Hematopoietic multipotent progenitor cell (in vitro differentiated cells): ENCODE measurements at regions not wholly inside any gene's neighbourhood (a gene's known extent, or its start where the extent isn't known, plus 50 kb on each side); places are given as distances from the start of the nearest gene placed in this dataset.
"Not testable (repeated sequence)": the region's sequence is repeated elsewhere in the genome, so short reads cannot be mapped to it uniquely, and the experiment has no call there.

Source experiments
- DNase-seq, 3 donors: peaks; one replicate each; pipeline ENCODE4 v3.0.0-alpha.2; 2011 to 2015; ENCODE audit warnings: low read depth in 2 of 3, low spot score in 2 of 3

- no peak for DNase-seq
Observed at GRCh38 chr1:232711996-232712395, 82.1 kb upstream of the SIPA1L2 start.

- DNase-seq, result no peak
Observed at GRCh38 chr1:232713785-232714184, 83.9 kb upstream of the SIPA1L2 start.

- no peak for DNase-seq
Observed at GRCh38 chr1:232715154-232715553, 85.2 kb upstream of the SIPA1L2 start.

- not testable (repeated sequence) for DNase-seq
Observed at GRCh38 chr1:232717911-232718310, 87.3 kb upstream of the MAP10 start.

- DNase-seq, result no peak
Observed at GRCh38 chr1:232718928-232719927, 86.0 kb upstream of the MAP10 start.

DNA sequence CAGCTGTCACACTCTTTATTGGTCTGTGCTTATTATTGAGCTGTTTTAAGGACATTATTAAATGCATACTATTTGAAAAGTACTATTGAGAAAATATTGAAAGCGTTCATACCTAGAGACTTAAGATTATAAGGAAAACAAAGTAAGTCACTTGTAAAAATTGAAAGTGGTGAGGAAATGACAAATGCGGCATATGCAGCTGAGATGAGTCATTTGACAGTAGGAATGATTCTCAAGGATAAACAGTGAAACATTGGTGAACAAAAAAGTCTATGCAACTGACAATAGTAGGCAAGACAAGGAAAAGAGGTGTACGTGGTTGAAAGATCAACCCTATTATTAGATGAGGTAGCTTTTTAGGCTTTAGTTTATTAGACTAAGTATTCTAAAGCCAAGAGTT, 82.6 kb upstream of the MAP10 start:
- no peak for DNase-seq

- DNase-seq, result peak in 2 of 3 donors; percentile 13 to 23
Observed at GRCh38 chr1:232725305-232726047, 79.7 kb upstream of the MAP10 start.

DNA sequence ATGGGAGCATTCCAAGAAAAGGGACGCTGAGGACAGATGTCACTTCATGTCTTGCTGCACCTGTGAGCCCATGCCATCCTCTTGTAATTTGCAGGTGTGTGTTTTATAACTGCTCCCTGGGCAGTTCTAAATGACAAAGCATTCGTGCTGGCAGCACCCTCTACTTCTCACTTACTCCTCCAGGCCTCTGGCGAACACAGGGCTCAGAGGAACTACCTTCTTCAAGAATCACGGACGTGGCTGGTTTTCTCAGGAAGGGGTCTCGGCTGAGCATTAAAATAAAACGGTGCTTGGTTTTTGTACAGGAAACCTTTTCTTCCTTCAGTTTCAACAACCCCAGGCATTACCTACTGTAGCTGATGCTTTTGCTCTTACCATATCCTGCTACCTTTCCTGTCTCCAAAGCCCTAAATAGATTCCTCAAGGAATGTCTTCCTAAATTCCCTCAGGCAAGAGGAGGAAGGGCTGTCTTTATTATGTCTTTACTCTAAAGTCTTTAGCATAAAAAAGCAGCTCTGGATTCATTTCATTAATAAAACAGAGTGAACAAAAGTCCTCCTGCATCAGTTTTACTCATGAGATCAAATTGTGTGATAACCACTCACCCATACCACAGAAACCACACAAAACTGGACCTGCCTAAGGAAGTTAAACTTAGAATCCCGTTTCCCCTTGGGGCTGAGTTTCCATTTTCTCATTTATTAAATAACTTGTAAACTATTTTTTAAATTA, 79.0 kb upstream of the MAP10 start:
- peak in 2 of 3 donors; percentile 40 to 74 for DNase-seq

DNA sequence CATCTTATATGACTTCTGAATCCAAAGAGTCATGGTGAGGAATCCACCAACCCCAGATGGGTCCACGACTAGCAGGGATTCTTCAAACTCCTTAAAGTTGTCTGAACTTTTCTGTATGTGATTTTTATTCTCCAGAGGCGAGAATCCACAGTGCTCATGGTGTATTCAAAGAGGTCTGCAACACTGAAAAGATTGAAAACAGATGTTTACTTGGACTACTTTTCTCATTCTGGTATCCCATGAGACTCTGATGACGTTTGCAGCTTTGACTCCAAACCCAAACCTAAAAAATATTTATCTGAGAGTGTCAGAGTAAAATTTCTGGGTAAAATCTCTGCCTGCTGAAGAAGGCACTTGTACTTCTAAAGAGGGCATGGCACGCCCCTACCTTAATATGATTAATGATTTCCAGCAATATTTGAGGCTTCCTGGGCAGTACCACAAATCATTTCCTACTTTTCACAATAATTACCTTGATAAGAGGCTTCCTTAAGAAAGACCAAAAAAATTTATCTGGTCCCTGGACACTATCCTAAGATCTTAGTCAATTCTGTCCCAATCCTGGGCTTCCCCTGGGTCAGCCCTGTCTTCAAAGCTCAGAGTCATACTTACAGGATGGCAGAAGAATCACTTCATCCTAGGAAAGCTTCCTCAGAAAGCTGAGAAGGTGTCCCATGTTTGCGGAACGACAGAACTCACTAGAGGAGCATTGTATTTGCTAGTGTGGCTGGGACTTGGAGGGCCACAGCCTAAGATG, 76.5 kb upstream of the MAP10 start:
- DNase-seq, result no peak

- DNase-seq, result no peak
Observed at GRCh38 chr1:232732344-232732910, 72.8 kb upstream of the MAP10 start.

DNA sequence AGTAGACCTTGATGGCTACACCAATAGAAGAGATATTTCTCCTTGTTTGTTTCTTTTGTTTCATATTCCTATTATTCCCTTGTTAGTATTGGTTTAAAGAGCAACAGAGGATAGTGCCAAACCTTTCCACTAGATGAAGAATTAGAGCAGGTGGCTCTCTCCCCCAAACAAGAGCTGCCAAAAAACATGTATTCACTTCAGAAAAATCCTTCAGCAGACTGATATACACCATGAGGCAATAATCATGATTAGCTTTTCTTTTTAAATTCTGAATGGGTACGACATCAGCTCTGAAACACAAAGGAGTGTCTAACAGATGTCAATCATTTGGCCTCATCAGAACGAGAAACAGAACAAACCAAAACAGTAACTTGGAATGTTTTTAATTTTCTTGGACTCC, 67.3 kb upstream of the MAP10 start:
- DNase-seq, result no peak

- no peak for DNase-seq
Observed at GRCh38 chr1:232743999-232744398, 61.2 kb upstream of the MAP10 start.

- DNase-seq, result no peak
Observed at GRCh38 chr1:232744847-232745246, 60.4 kb upstream of the MAP10 start.

GRCh38 chr1:232745698-232746097, 59.5 kb upstream of the MAP10 start:
- not testable (repeated sequence) for DNase-seq

DNA sequence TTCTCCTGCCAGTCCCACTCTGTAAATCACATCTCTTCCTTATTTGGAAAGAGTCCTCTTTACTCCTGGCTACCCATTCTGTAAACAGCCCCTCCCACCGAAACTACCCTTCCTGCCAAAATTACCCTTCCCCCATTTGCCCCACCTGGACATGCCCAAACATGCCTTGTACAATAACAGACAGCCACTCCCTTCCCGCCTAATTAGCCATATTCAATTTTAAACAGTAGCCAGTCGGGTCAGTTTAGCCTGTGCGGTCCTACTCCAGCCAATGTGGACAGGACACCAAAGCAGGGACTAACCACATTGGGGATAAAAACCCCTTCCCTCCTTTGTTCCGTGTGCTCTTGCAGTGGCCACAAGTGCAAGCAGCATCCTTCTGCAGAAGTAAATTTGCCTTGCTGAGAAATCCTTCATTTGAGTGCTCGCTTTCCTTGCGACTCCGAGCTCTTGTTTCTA, 56.3 kb upstream of the MAP10 start:
- DNase-seq, result no peak

DNA sequence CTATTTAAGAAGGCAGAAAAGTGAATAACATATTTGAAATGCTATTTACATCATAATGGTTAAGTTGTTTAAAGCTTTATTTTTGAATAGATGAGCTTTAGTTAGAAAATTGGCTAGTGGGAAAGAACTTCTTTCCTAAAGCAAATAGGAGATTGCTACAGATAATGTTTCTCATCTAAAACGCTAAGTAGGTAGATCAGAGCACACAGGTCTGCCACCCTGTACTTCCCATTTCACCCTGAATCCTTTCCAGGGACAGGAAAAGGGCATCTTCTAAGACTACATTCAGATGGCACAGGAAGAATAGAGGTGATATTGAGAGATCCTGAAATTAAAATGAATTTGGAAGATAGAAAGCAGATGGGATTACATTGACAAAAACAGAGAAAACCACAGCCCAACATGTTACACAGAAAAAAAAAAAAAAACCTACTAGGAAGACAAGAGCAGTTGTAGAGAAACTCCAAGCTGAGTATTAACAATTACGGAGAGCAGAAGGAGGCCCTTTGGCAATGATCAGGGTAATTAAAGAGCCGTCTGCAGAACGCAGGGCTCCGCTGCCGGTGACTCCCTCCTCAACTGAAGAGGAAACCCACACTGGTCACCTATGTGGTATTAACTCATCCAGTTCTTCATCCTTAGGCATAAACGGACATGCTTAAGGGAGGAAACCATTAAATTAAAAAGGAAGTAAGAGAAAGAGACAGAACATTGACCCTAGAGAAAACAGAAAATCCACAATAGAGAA, 53.6 kb upstream of the MAP10 start:
- DNase-seq, result peak in 1 of 3 donors; percentile 16

GRCh38 chr1:232752365-232752764, 52.9 kb upstream of the MAP10 start:
- no peak for DNase-seq

GRCh38 chr1:232754930-232755329, 50.3 kb upstream of the MAP10 start:
- no peak for DNase-seq
